Endothelial cell of umbilical vein (primary cell): ENCODE measurements at regions not wholly inside any gene's neighbourhood (a gene's known extent, or its start where the extent isn't known, plus 50 kb on each side); places are given as distances from the start of the nearest gene placed in this dataset.

Experiments
- BruUV-seq: library from RNA; stranded (reverse); fragments of 400-500 nt; replicated peaks from 2 replicates; lab custom pipeline; 2021; lab: Mats Ljungman, UMichigan
- CTCF ChIA-PET: fragments of 300-600, 350-600 bp; sonication (Branson Sonifier 250); formaldehyde crosslinking; loops from one replicate; lab custom pipeline; 2021; ENCODE audit warnings: antibody characterized with exemption, inconsistent platforms; lab: Charles Lee
- POLR2A ChIA-PET: fragments of 300-600, 350-600 bp; sonication (Branson Sonifier 250); formaldehyde crosslinking; loops from one replicate; lab custom pipeline; 2021; ENCODE audit warnings: antibody characterized with exemption, inconsistent platforms; lab: Charles Lee
- DNase-seq: peaks from one replicate; pipeline ENCODE4 v3.0.0-alpha.2; 2011; ENCODE audit warnings: low read depth, low spot score
- FAIRE-seq: peaks from 2 replicates; lab custom pipeline; 2011; peaks lifted over from hg19 to GRCh38; lab: Jason Lieb, UNC
- H2AFZ ChIP-seq: 2 replicates; pipeline ENCODE4 v1.6.0; 2012; ENCODE audit warnings: low read depth, low read length, control low read depth, inconsistent platforms
- H3K27ac ChIP-seq: 2 replicates; pipeline ENCODE4 v1.5.1; 2011; ENCODE audit warnings: low read depth, mild to moderate bottlenecking, control low read depth, low read length, moderate library complexity; ENCODE audit not compliant: insufficient read depth
- H3K27me3 ChIP-seq, 2 experiments: 2 replicates each; pipeline versions ENCODE4 v1.6.0 to v1.6.1; 2011; ENCODE audit warnings: low read length in 2 of 2, mixed read lengths in 1 of 2; ENCODE audit not compliant: control insufficient read depth in 2 of 2, insufficient read depth in 2 of 2
- H3K36me3 ChIP-seq, 2 experiments: 2 replicates in 1 of 2; 3 replicates in 1 of 2; pipeline ENCODE4 v1.5.1; 2011; ENCODE audit warnings: low read length in 2 of 2, mild to moderate bottlenecking in 1 of 2, moderate library complexity in 1 of 2; ENCODE audit not compliant: control insufficient read depth in 2 of 2, insufficient read depth in 2 of 2; ENCODE audit errors: extremely low read depth in 1 of 2
- H3K4me1 ChIP-seq: 3 replicates; pipeline ENCODE4 v1.5.1; 2011; ENCODE audit warnings: mild to moderate bottlenecking, low read length; ENCODE audit not compliant: control insufficient read depth, insufficient read depth; ENCODE audit errors: extremely low read depth
- H3K4me2 ChIP-seq: 2 replicates; pipeline ENCODE4 v1.6.1; 2011; ENCODE audit warnings: low read length, control low read depth, mixed read lengths; ENCODE audit not compliant: insufficient read depth
- H3K4me3 ChIP-seq, 3 experiments: fragments of 200-600 bp in 1 of 3; sonication (generic), shearing (Covaris generic) in 1 of 3; replicated peaks in 1 of 3; 2 replicates each; pipeline ENCODE4 v1.5.1; 2011 to 2016; ENCODE audit warnings: control low read depth in 3 of 3, low read length in 3 of 3, mild to moderate bottlenecking in 2 of 3, inconsistent platforms in 1 of 3, low read depth in 1 of 3, moderate library complexity in 1 of 3; ENCODE audit not compliant: insufficient read depth in 1 of 3
- H3K79me2 ChIP-seq: 2 replicates; pipeline ENCODE4 v1.6.0; 2012; ENCODE audit warnings: low read length, inconsistent platforms; ENCODE audit not compliant: control insufficient read depth, insufficient read depth
- H3K9ac ChIP-seq: replicated peaks from 2 replicates; pipeline ENCODE3; 2011; ENCODE audit warnings: low read length, control low read depth; ENCODE audit not compliant: insufficient read depth; ENCODE audit errors: extremely low read depth
- H3K9me1 ChIP-seq: replicated peaks from 3 replicates; pipeline ENCODE4 v1.6.0; 2011; ENCODE audit warnings: mild to moderate bottlenecking, low read length; ENCODE audit not compliant: control insufficient read depth, insufficient read depth; ENCODE audit errors: extremely low read depth
- H3K9me3 ChIP-seq: replicated peaks from 2 replicates; pipeline ENCODE4 v1.5.1; 2012; ENCODE audit warnings: low read length, inconsistent platforms; ENCODE audit not compliant: control insufficient read depth, insufficient read depth
- H4K20me1 ChIP-seq: replicated peaks from 2 replicates; pipeline ENCODE3; 2011; ENCODE audit warnings: mild to moderate bottlenecking, low read length; ENCODE audit not compliant: control insufficient read depth, insufficient read depth; ENCODE audit errors: extremely low read depth
- CTCF ChIP-seq, 2 donors: IDR thresholded peaks; 1 replicate in 1 of 2; 2 replicates in 1 of 2; pipeline ENCODE4 v1.5.1; 2011; ENCODE audit warnings: low read length in 2 of 2, mild to moderate bottlenecking in 2 of 2, moderate library complexity in 2 of 2, control low read depth in 1 of 2, inconsistent platforms in 1 of 2, low read depth in 1 of 2; ENCODE audit not compliant: insufficient read depth in 1 of 2; ENCODE audit errors: extremely low read depth in 1 of 2
- EZH2 ChIP-seq: IDR thresholded peaks from 2 replicates; pipeline ENCODE4 v1.6.1; 2012; ENCODE audit warnings: borderline replicate concordance, low read depth, mild to moderate bottlenecking, moderate library complexity, low read length, inconsistent platforms; ENCODE audit not compliant: severe bottlenecking
- FOS ChIP-seq: IDR thresholded peaks from 2 replicates; pipeline ENCODE4 v1.6.1; 2011; ENCODE audit warnings: mild to moderate bottlenecking, low read length, moderate library complexity, borderline replicate concordance; ENCODE audit not compliant: insufficient read depth
- GATA2 ChIP-seq: IDR thresholded peaks from 2 replicates; pipeline ENCODE4 v1.7.0; 2011; ENCODE audit warnings: low read depth, mild to moderate bottlenecking, moderate library complexity, mixed read lengths, low read length; ENCODE audit not compliant: insufficient read length, insufficient read depth
- JUN ChIP-seq: IDR thresholded peaks from 2 replicates; pipeline ENCODE4 v1.6.1; 2011; ENCODE audit warnings: borderline replicate concordance, low read depth; ENCODE audit not compliant: insufficient read length, insufficient read depth
- MAX ChIP-seq: IDR thresholded peaks from 2 replicates; pipeline ENCODE4 v1.6.1; 2011; ENCODE audit not compliant: insufficient read depth, insufficient read length
- MYC ChIP-seq: IDR thresholded peaks from one replicate; pipeline ENCODE4 v1.6.1; 2011; ENCODE audit warnings: mild to moderate bottlenecking, low read depth, low read length
- POLR2A ChIP-seq: IDR thresholded peaks from 2 replicates; pipeline ENCODE4 v1.6.1; 2012; ENCODE audit warnings: low read depth, mild to moderate bottlenecking, control low read depth, low read length
- POLR2AphosphoS5 ChIP-seq: IDR thresholded peaks from 2 replicates; pipeline ENCODE4 v1.6.1; 2012; ENCODE audit warnings: low read depth, mild to moderate bottlenecking, control low read depth, low read length, moderate library complexity; ENCODE audit not compliant: insufficient read depth
- dilution Hi-C: fragments of 300-500 bp; cut with MboI; formaldehyde crosslinking; loops from one replicate; pipeline ENCODE4 v1.15.0; 2019; ENCODE audit warnings: low sequenced_read_pairs; ENCODE audit not compliant: extremely low pct_ligation_motif_present
- intact Hi-C: fragments of 100-400 bp; cut with micrococcal nuclease; formaldehyde crosslinking; loops from one replicate; pipeline ENCODE4 v1.10.0; 2022

GRCh38 chr7:132666774-132667172 is 90.5 kb upstream of the PLXNA4 start:
- Histone ChIP-seq H3K79me2 (no peaks in the 10 kb centered on the region), H4K20me1 (no peaks in the 10 kb centered on the region), H3K9me1 (no peaks in the 10 kb centered on the region), H3K4me1 (no peaks in the 10 kb centered on the region), H3K4me3 (no peak overlapping the region), H3K9ac (no peak overlapping the region), H2AFZ (no peak overlapping the region), H3K27me3 (peaks cover 0 to 2% of the 10 kb centered on the region in 2 experiments), H3K27ac (no peak overlapping the region), H3K36me3 (no peaks in the 10 kb centered on the region), H3K4me2 (no peak overlapping the region), H3K9me3 (no peaks in the 10 kb centered on the region)
- intact Hi-C loops (no loop called here), dilution Hi-C loops (no loop called here)
- TF ChIP-seq POLR2A (no peak), MYC (no peak), JUN (no peak), EZH2 (no peak), GATA2 (no peak), CTCF (IDR thresholded peaks at IDR 0.05; ENCODE audit: extremely low read depth in 1 of 2, insufficient read depth in 1 of 2, low read depth in 1 of 2, low read length in 2 of 2) (no peak), POLR2AphosphoS5 (no peak), FOS (no peak), MAX (no peak)
- ChIA-PET CTCF (interaction anchor here (1.5 kb wide), 1 partner anchor 12 kb away, joined by 5 read pairs; no protein-coding TSS in a partner anchor), POLR2A (no interaction called here)
- no TSS peak for BruUV-seq
- DNase-seq: no peak
- no peak for FAIRE-seq
